K562 (cell line): ENCODE measurements at regions not wholly inside any gene's neighbourhood (a gene's known extent, or its start where the extent isn't known, plus 50 kb on each side); places are given as distances from the start of the nearest gene placed in this dataset.

Source experiments
- ATAC-seq: fragments of 200-7000 bp; cut with Tn5 transposase; 3 replicates; pipeline ENCODE4 v1.9.1; 2020; ENCODE audit warnings: moderate library complexity
- BruUV-seq: library from RNA; stranded (reverse); fragments of 400-500 nt; replicated peaks from 2 replicates; lab custom pipeline; 2021; lab: Mats Ljungman, UMichigan
- CTCF ChIA-PET: fragments of 300-600 bp; formaldehyde crosslinking; extraction: SDS; loops from one replicate; lab custom pipeline; 2021; ENCODE audit warnings: low intra/inter-chr PET ratio; lab: Yijun Ruan, JAX
- POLR2A ChIA-PET: fragments of 300-600, 350-650 bp; sonication (Branson Sonifier 250); formaldehyde crosslinking; extraction: SDS; loops from one replicate; lab custom pipeline; 2021; ENCODE audit warnings: antibody characterized with exemption, inconsistent platforms; lab: Yijun Ruan, JAX
- DNase-seq, 4 experiments: peaks; one replicate each; pipeline versions ENCODE4 v3.0.0 to v3.0.0-alpha.2; 2011 to 2018; ENCODE audit warnings: low spot score in 3 of 4, mixed read lengths in 3 of 4; ENCODE audit errors: extremely low read depth in 1 of 4
- FAIRE-seq: peaks from 2 replicates; lab custom pipeline; 2011; peaks lifted over from hg19 to GRCh38; lab: Jason Lieb, UNC
- H2AFZ ChIP-seq: 2 replicates; pipeline ENCODE4 v1.6.0; 2011; ENCODE audit warnings: low read depth, low read length, control low read depth, inconsistent platforms
- H3K27ac ChIP-seq: fragments of 200-600 bp; 3 replicates; pipeline ENCODE4 v1.8.0; 2011; ENCODE audit warnings: low read depth, mild to moderate bottlenecking, control low read depth, inconsistent platforms, low read length, moderate library complexity, mixed read lengths; ENCODE audit errors: extremely low read depth
- H3K27me3 ChIP-seq, 2 experiments: fragments of 300-600 bp in 1 of 2; 2 replicates in 1 of 2; 3 replicates in 1 of 2; pipeline versions ENCODE4 v1.6.0 to v1.8.0; 2011; ENCODE audit warnings: inconsistent platforms in 2 of 2, low read length in 2 of 2, mild to moderate bottlenecking in 1 of 2, mixed read lengths in 1 of 2, moderate library complexity in 1 of 2; ENCODE audit not compliant: control insufficient read depth in 2 of 2, insufficient read depth in 2 of 2
- H3K36me3 ChIP-seq: fragments of 300-600 bp; 3 replicates; pipeline ENCODE4 v1.8.0; 2011; ENCODE audit warnings: mild to moderate bottlenecking, low read length, inconsistent platforms; ENCODE audit not compliant: control insufficient read depth, insufficient read depth
- H3K4me1 ChIP-seq, 2 experiments: fragments of 200-600 bp in 1 of 2; replicated peaks in 1 of 2; 2 replicates in 1 of 2; 3 replicates in 1 of 2; pipeline versions ENCODE4 v1.5.1 to v1.8.0; 2011; ENCODE audit warnings: inconsistent platforms in 2 of 2, low read length in 2 of 2, mild to moderate bottlenecking in 1 of 2, mixed read lengths in 1 of 2, moderate library complexity in 1 of 2; ENCODE audit not compliant: control insufficient read depth in 2 of 2, insufficient read depth in 2 of 2
- H3K4me2 ChIP-seq: 2 replicates; pipeline ENCODE4 v1.6.1; 2011; ENCODE audit warnings: low read length, control low read depth, inconsistent platforms, mixed read lengths; ENCODE audit not compliant: insufficient read depth
- H3K4me3 ChIP-seq: fragments of 200-600 bp; sonication (generic), shearing (Covaris generic); 2 replicates; pipeline ENCODE4 v1.5.1; 2016; ENCODE audit warnings: control low read depth, inconsistent platforms
- H3K79me2 ChIP-seq: fragments of 200-600 bp; 3 replicates; pipeline ENCODE4 v1.8.0; 2011; ENCODE audit warnings: low read length, inconsistent platforms; ENCODE audit not compliant: control insufficient read depth, insufficient read depth
- H3K9ac ChIP-seq, 2 experiments: 2 replicates each; pipeline versions ENCODE4 v1.6.0 to v1.6.1; 2011; ENCODE audit warnings: low read depth in 2 of 2, low read length in 2 of 2, control low read depth in 1 of 2, inconsistent platforms in 1 of 2, mild to moderate bottlenecking in 1 of 2, mixed read lengths in 1 of 2; ENCODE audit not compliant: insufficient read depth in 1 of 2
- H3K9me1 ChIP-seq: one replicate; pipeline ENCODE4 v1.6.0; 2011; ENCODE audit warnings: inconsistent platforms, mild to moderate bottlenecking, low read length, moderate library complexity; ENCODE audit not compliant: control insufficient read depth, insufficient read depth
- H3K9me3 ChIP-seq: replicated peaks from 2 replicates; pipeline ENCODE4 v1.5.1; 2011; ENCODE audit warnings: low read depth, low read length, inconsistent platforms; ENCODE audit not compliant: control insufficient read depth, insufficient read depth
- H4K20me1 ChIP-seq: replicated peaks from 2 replicates; pipeline ENCODE4 v1.6.1; 2011; ENCODE audit warnings: low read length, inconsistent platforms, mixed read lengths; ENCODE audit not compliant: control insufficient read depth, insufficient read depth
- PPARD ChIP-seq: fragments of 250-450 bp; sonication (Bioruptor Pico); IDR thresholded peaks from 2 replicates; pipeline ENCODE4 v1.8.0; 2022; ENCODE audit warnings: inconsistent platforms, mild to moderate bottlenecking, moderate library complexity
- SMARCB1 ChIP-seq: IDR thresholded peaks from 2 replicates; pipeline ENCODE4 v1.6.1; 2011; ENCODE audit warnings: improper control_type of control experiment, low read depth; ENCODE audit not compliant: insufficient read length
- USF1 ChIP-seq: sonication (generic); formaldehyde crosslinking; IDR thresholded peaks from 2 replicates; pipeline ENCODE4 v1.9.0; 2022; ENCODE audit warnings: mild to moderate bottlenecking, missing genetic modification reagents
- ZFPM2 ChIP-seq: fragments of 250-450 bp; sonication (Bioruptor Pico); IDR thresholded peaks from 2 replicates; pipeline ENCODE4 v1.5.1; 2022; ENCODE audit warnings: mild to moderate bottlenecking
- ZNF239 ChIP-seq: fragments of 250-450 bp; sonication (Bioruptor Pico); IDR thresholded peaks from 2 replicates; pipeline ENCODE4 v1.4.0; 2020; ENCODE audit warnings: mild to moderate bottlenecking
- WGBS: fragments of 100-300 bp; shearing (Covaris generic); methylation state at CpG from one replicate; pipeline ENCODE4 v1.1.6; 2016; ENCODE audit warnings: low coverage, mixed read lengths; ENCODE audit not compliant: insufficient coverage; ENCODE audit errors: missing lambda C conversion rate; 5-methylcytosine and 5-hydroxymethylcytosine counted together
- in situ Hi-C: fragments of 300-500 bp; cut with MboI; formaldehyde crosslinking; loops from 4 replicates; pipeline ENCODE4 v1.15.0; 2018; ENCODE audit warnings: inconsistent platforms, mixed read lengths
- intact Hi-C: fragments of 100-400 bp; cut with micrococcal nuclease; formaldehyde crosslinking; loops from 2 replicates; pipeline ENCODE4 v1.14.2; 2022

- DNase-seq, result no peak
- WGBS, result 0% methylated on average over 1 of the region's 1 CpG
- Histone ChIP-seq H3K9me1 (no peaks in the 10 kb centered on the region), H3K9ac (no peak overlapping the region), H3K4me2 (no peak overlapping the region), H3K9me3 (no peaks in the 10 kb centered on the region), H3K27me3 (peaks cover 5 to 6% of the 10 kb centered on the region in 2 experiments; a peak in 1 of 5 replicates), H3K36me3 (no peaks in the 10 kb centered on the region), H2AFZ (no peak overlapping the region), H3K4me1 (no peaks in the 10 kb centered on the region), H3K79me2 (no peaks in the 10 kb centered on the region), H3K27ac (no peak overlapping the region), H3K4me3 (no peak overlapping the region), H4K20me1 (no peaks in the 10 kb centered on the region)
- TF ChIP-seq ZFPM2 (no peak), PPARD (no peak), ZNF239 (CRISPR knock-in tag) (no peak), USF1 (CRISPR knock-in tag) (no peak), SMARCB1 (no peak)
- CTCF ChIA-PET, result no interaction called here
- BruUV-seq, result no TSS peak
- in situ Hi-C loops, result loop anchor here (10.0 kb wide), 1 partner anchor 214 kb away; no protein-coding TSS in a partner anchor
- POLR2A ChIA-PET, result no interaction called here
- FAIRE-seq, result no peak
- ATAC-seq, result no peak
- intact Hi-C loops, result no loop called here
Observed at GRCh38 chr15:79598639-79599038, 166.5 kb downstream of the MINAR1 start.
